ENCODE measurements at regions not wholly inside any gene's neighbourhood (a gene's known extent, or its start where the extent isn't known, plus 50 kb on each side); places are given as distances from the start of the nearest gene placed in this dataset.

DNA sequence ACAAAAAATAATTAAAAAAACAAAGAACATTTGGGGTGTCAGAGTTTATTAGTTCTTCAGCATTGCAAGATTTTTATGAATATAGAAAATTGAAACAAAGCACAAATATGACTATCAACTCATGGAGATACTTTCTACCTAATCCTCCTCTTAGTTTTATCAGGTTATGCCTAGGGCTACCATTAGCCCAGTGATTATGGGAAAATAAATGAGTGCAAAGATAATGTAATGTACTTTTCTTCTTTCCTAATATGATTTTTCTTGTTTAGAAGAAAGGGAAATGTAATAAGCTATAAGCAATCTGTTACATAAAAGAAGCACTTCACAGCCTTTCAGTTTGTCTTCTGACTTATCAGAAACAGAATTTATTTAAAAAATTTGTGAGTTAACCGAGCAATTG, 676.8 kb downstream of the SORCS1 start:
- peaks cover 0 to 3% of the 10 kb centered on the region in 2 donors for H3K9me3 ChIP-seq (ENCODE audit: control insufficient read depth in 2 of 2, insufficient read depth in 1 of 2, low read depth in 1 of 2, low read length in 1 of 2)
- no peaks in the 10 kb centered on the region for H3K4me1 ChIP-seq (ENCODE audit: control insufficient read depth in 3 of 3, insufficient read depth in 2 of 3, low read depth in 1 of 3, low read length in 2 of 3)
- no peak overlapping the region for H3K27ac ChIP-seq (ENCODE audit: low read depth in 1 of 3, low read length in 2 of 3)
- no peak for DNase-seq
- no peaks in the 10 kb centered on the region for H3K36me3 ChIP-seq (ENCODE audit: control insufficient read depth in 3 of 3, insufficient read depth in 2 of 3, low read depth in 1 of 3, low read length in 3 of 3)
- FAIRE-seq, result no peak
- no peak overlapping the region for H3K4me3 ChIP-seq (ENCODE audit: low read depth in 1 of 3, low read length in 3 of 3)
- H3K27me3 ChIP-seq (ENCODE audit: control insufficient read depth in 3 of 3, insufficient read depth in 3 of 3, low read length in 3 of 3), result no peaks in the 10 kb centered on the region
- WGBS, 3 donors, result 57 to 65% (median 63%) methylated on average over 1 of the region's 1 CpG

DNA sequence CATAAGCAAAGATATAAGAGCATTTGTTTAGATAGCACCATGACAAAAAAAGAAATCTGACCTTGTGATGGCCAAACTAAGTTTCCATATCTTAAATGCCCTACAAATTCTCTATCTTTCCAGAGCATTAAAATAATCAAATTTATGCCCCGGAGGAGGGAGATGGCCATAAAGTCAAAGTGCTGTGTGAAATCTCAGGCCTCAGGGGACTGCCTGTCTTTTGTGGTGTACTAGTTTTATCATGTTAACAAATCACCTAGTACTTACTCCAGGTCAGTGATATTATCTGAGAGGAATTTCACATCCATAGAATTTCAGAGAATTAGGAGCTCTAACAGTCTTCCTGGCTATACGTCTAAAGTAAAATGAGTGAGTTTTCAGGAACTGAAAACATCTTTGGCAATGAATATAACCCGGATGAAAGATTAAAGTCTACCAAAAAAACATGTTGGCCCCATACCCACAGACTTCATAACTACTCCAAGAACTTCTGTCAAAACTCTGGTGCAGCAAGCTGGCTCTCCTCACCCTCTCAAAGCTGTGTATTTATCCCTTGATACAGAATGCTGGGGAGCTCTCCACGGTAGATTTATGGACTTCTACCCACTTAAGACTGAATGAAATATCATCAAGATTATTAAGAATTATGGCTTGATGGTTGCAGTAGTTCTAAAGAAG, 682.8 kb downstream of the SORCS1 start:
- DNase-seq, result no peak
- 60 to 63% (median 61%) methylated on average over 4 of the region's 4 CpGs for WGBS, 3 donors
- Histone ChIP-seq H3K9me3 (ENCODE audit: control insufficient read depth in 2 of 2, insufficient read depth in 1 of 2, low read depth in 1 of 2, low read length in 1 of 2) (no peaks in the 10 kb centered on the region), H3K27ac (ENCODE audit: low read depth in 1 of 3, low read length in 2 of 3) (no peak overlapping the region), H3K36me3 (ENCODE audit: control insufficient read depth in 3 of 3, insufficient read depth in 2 of 3, low read depth in 1 of 3, low read length in 3 of 3) (no peaks in the 10 kb centered on the region), H3K4me1 (ENCODE audit: control insufficient read depth in 3 of 3, insufficient read depth in 2 of 3, low read depth in 1 of 3, low read length in 2 of 3) (no peaks in the 10 kb centered on the region), H3K4me3 (ENCODE audit: low read depth in 1 of 3, low read length in 3 of 3) (no peak overlapping the region), H3K27me3 (ENCODE audit: control insufficient read depth in 3 of 3, insufficient read depth in 3 of 3, low read length in 3 of 3) (no peaks in the 10 kb centered on the region)
- FAIRE-seq, result no peak

DNA sequence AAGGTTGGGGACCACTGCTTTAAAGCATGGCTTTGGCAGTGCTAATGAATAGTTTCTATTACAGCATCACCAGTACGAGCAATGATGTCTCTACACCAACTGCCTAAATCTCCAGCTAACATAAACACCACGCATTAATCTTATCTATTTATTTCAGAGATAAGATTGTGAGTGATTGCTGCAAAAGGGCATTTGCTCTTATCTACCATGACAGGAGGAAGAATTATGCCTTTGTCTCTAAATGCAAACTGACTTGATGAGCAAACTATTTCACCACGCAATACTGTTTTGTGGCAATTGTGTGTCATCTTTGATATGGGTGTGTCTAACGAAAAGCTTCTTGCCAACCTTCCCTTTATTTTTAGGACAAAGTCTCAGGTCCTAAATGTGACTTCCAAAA, 684.9 kb downstream of the SORCS1 start:
- Histone ChIP-seq H3K9me3 (ENCODE audit: control insufficient read depth in 2 of 2, insufficient read depth in 1 of 2, low read depth in 1 of 2, low read length in 1 of 2) (no peaks in the 10 kb centered on the region), H3K4me3 (ENCODE audit: low read depth in 1 of 3, low read length in 3 of 3) (no peak overlapping the region), H3K27ac (ENCODE audit: low read depth in 1 of 3, low read length in 2 of 3) (no peak overlapping the region), H3K27me3 (ENCODE audit: control insufficient read depth in 3 of 3, insufficient read depth in 3 of 3, low read length in 3 of 3) (no peaks in the 10 kb centered on the region), H3K4me1 (ENCODE audit: control insufficient read depth in 3 of 3, insufficient read depth in 2 of 3, low read depth in 1 of 3, low read length in 2 of 3) (no peaks in the 10 kb centered on the region), H3K36me3 (ENCODE audit: control insufficient read depth in 3 of 3, insufficient read depth in 2 of 3, low read depth in 1 of 3, low read length in 3 of 3) (no peaks in the 10 kb centered on the region)
- DNase-seq (no peak), FAIRE-seq (no peak)
- 33 to 51% (median 49%) methylated on average over 4 of the region's 4 CpGs for WGBS, 3 donors

DNA sequence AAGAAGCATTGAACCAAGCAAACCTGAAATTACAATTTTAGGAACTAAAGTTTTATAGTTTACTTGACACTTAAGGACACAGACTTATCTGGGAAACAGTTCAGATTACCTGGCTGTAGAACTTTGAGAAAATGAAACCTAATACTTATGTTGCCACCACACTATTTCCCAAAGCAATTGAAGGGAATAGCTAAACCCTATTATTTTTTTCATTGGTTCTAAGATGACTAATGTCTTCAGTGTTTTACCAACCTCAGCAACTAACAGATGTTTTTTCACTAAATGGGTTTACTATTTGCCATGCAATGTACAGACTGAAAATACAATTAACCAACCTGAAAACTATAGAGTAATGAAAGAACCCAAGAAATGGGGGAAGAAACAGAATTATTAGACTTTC, 689.6 kb downstream of the SORCS1 start:
- Histone ChIP-seq H3K4me3 (ENCODE audit: low read depth in 1 of 3, low read length in 3 of 3) (no peak overlapping the region), H3K9me3 (ENCODE audit: control insufficient read depth in 2 of 2, insufficient read depth in 1 of 2, low read depth in 1 of 2, low read length in 1 of 2) (no peaks in the 10 kb centered on the region), H3K27ac (ENCODE audit: low read depth in 1 of 3, low read length in 2 of 3) (no peak overlapping the region), H3K36me3 (ENCODE audit: control insufficient read depth in 3 of 3, insufficient read depth in 2 of 3, low read depth in 1 of 3, low read length in 3 of 3) (no peaks in the 10 kb centered on the region), H3K27me3 (ENCODE audit: control insufficient read depth in 3 of 3, insufficient read depth in 3 of 3, low read length in 3 of 3) (no peaks in the 10 kb centered on the region), H3K4me1 (ENCODE audit: control insufficient read depth in 3 of 3, insufficient read depth in 2 of 3, low read depth in 1 of 3, low read length in 2 of 3) (no peaks in the 10 kb centered on the region)
- no peak for DNase-seq
- FAIRE-seq, result no peak

DNA sequence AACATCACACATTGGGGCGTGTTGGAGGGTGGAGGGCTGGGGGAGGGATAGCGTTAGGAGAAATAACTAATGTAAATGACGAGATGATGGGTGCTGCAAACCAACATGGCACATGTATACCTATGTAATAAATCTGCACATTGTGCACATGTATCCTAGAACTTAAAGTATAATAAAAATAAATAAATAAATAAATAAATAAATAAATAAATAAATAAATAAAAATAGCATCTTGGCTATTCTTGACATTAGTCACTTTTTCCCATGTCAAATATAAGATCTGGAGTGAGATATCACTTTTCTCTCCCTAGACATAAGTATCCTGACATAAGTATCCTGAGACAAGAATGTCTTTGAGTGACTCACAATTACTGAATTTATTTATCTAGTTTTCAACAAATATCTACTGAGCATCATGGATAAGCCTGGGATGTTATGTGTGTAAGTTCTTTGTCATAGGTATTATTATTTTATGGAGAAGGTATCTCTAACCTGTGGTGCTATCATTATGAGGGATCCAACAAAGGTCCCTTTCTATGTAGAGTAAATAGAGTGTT, 691.3 kb downstream of the SORCS1 start:
- Histone ChIP-seq H3K4me3 (ENCODE audit: low read depth in 1 of 3, low read length in 3 of 3) (no peak overlapping the region), H3K36me3 (ENCODE audit: control insufficient read depth in 3 of 3, insufficient read depth in 2 of 3, low read depth in 1 of 3, low read length in 3 of 3) (no peaks in the 10 kb centered on the region), H3K4me1 (ENCODE audit: control insufficient read depth in 3 of 3, insufficient read depth in 2 of 3, low read depth in 1 of 3, low read length in 2 of 3) (no peaks in the 10 kb centered on the region), H3K9me3 (ENCODE audit: control insufficient read depth in 2 of 2, insufficient read depth in 1 of 2, low read depth in 1 of 2, low read length in 1 of 2) (no peaks in the 10 kb centered on the region), H3K27ac (ENCODE audit: low read depth in 1 of 3, low read length in 2 of 3) (no peak overlapping the region), H3K27me3 (ENCODE audit: control insufficient read depth in 3 of 3, insufficient read depth in 3 of 3, low read length in 3 of 3) (no peaks in the 10 kb centered on the region)
- FAIRE-seq, result no peak
- WGBS, 3 donors, result 81 to 92% (median 91%) methylated on average over 3 of the region's 3 CpGs
- no peak for DNase-seq

DNA sequence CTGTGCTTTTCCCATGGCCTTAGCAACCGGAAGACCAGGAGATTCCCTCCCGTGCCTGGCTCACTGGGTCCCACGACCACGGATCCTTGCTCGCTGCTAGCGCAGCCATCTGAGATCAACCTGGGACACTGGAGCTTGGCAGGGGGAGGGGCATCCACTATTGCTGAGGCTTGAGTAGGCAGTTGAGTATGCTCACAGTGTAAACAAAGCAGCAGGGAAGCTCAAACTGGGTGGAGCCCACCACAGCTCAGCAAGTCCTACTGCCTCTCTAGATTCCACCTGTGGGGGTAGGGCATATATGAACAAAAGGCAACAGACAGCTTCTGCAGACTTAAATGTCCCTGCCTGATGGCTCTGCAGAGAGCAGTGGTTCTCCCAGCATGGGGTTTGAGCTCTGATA, 697.0 kb downstream of the SORCS1 start:
- no peak for DNase-seq
- no peaks in the 10 kb centered on the region for H3K36me3 ChIP-seq (ENCODE audit: control insufficient read depth in 3 of 3, insufficient read depth in 2 of 3, low read depth in 1 of 3, low read length in 3 of 3)
- no peak overlapping the region for H3K4me3 ChIP-seq (ENCODE audit: low read depth in 1 of 3, low read length in 3 of 3)
- H3K9me3 ChIP-seq (ENCODE audit: control insufficient read depth in 2 of 2, insufficient read depth in 1 of 2, low read depth in 1 of 2, low read length in 1 of 2), result peaks cover 0 to 5% of the 10 kb centered on the region in 2 donors
- no peak overlapping the region for H3K27ac ChIP-seq (ENCODE audit: low read depth in 1 of 3, low read length in 2 of 3)
- no peaks in the 10 kb centered on the region for H3K4me1 ChIP-seq (ENCODE audit: control insufficient read depth in 3 of 3, insufficient read depth in 2 of 3, low read depth in 1 of 3, low read length in 2 of 3)
- no peak for FAIRE-seq
- no peaks in the 10 kb centered on the region for H3K27me3 ChIP-seq (ENCODE audit: control insufficient read depth in 3 of 3, insufficient read depth in 3 of 3, low read length in 3 of 3)
- 88 to 91% (median 89%) methylated on average over 6 of the region's 6 CpGs for WGBS, 3 donors

DNA sequence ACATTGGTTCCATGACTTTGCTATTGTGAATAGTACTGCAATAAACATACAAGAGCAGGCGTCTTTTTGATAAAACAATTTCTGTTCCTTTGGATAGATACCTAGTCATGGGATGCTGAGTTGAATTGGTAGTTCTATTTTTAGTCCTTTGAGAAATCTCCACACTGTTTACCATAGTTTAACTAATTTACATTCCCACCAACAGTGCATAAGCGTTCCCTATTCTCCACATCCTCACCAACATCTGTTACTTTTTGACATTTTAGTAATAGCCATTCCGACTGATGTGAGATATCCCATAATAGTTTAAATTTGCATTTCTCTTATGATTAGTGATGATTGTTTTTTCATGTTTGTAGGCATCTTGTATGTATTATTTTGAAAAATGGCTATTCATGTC, 707.0 kb downstream of the SORCS1 start:
- WGBS, 3 donors, result 76 to 82% (median 79%) methylated on average over 3 of the region's 3 CpGs
- no peaks in the 10 kb centered on the region for H3K27me3 ChIP-seq (ENCODE audit: control insufficient read depth in 3 of 3, insufficient read depth in 3 of 3, low read length in 3 of 3)
- H3K4me3 ChIP-seq (ENCODE audit: low read depth in 1 of 3, low read length in 3 of 3), result no peak overlapping the region
- no peak for DNase-seq
- no peaks in the 10 kb centered on the region for H3K9me3 ChIP-seq (ENCODE audit: control insufficient read depth in 2 of 2, insufficient read depth in 1 of 2, low read depth in 1 of 2, low read length in 1 of 2)
- no peaks in the 10 kb centered on the region for H3K4me1 ChIP-seq (ENCODE audit: control insufficient read depth in 3 of 3, insufficient read depth in 2 of 3, low read depth in 1 of 3, low read length in 2 of 3)
- no peak overlapping the region for H3K27ac ChIP-seq (ENCODE audit: low read depth in 1 of 3, low read length in 2 of 3)
- no peaks in the 10 kb centered on the region for H3K36me3 ChIP-seq (ENCODE audit: control insufficient read depth in 3 of 3, insufficient read depth in 2 of 3, low read depth in 1 of 3, low read length in 3 of 3)
- FAIRE-seq, result no peak

DNA sequence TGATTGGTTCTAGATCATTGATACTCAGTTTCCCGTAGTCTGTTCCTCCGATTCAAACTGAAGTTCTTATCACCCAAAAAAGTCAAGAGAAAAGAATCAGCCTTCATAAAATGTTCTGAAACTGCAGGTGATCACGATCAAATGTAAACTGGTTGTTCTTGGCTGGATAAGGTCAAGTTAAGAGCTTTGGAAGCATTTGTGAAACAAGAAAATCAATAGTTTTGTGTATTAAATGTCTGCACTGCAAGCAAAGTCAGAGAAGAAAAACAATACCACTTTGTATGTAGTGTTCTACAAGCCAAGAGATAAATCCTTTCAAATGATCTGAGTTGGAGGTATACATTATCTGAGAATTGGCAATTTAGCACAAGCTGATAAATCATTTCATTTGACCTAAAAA, 710.3 kb downstream of the SORCS1 start:
- FAIRE-seq, result no peak
- 59 to 71% (median 63%) methylated on average over 3 of the region's 3 CpGs for WGBS, 3 donors

DNA sequence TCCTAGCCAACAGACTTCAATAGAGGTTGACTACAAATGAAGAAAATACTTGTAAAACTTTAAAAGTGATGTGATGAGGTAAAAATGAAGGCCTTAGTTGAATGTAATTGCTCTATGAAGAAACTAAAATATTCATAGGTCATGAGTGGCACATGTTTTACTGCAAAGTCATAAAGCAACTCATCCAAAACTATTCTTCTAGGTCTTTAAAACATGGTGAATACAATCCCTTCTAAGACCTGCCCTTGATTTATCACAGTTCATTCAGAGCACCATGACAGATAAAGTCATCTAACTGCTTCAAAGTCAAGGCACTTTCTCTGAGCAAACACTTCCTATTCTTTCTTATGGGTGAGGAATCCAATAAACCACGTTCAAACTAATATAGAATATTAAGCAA, 713.5 kb downstream of the SORCS1 start:
- H3K4me3 ChIP-seq (ENCODE audit: low read depth in 1 of 3, low read length in 3 of 3), result no peak overlapping the region
- H3K36me3 ChIP-seq (ENCODE audit: control insufficient read depth in 3 of 3, insufficient read depth in 2 of 3, low read depth in 1 of 3, low read length in 3 of 3), result no peaks in the 10 kb centered on the region
- FAIRE-seq, result no peak
- no peak overlapping the region for H3K27ac ChIP-seq (ENCODE audit: low read depth in 1 of 3, low read length in 2 of 3)
- H3K27me3 ChIP-seq (ENCODE audit: control insufficient read depth in 3 of 3, insufficient read depth in 3 of 3, low read length in 3 of 3), result no peaks in the 10 kb centered on the region
- H3K4me1 ChIP-seq (ENCODE audit: control insufficient read depth in 3 of 3, insufficient read depth in 2 of 3, low read depth in 1 of 3, low read length in 2 of 3), result no peaks in the 10 kb centered on the region
- WGBS, 3 donors, result 27 to 47% (median 33%) methylated on average over 1 of the region's 1 CpG
- DNase-seq, result no peak
- no peaks in the 10 kb centered on the region for H3K9me3 ChIP-seq (ENCODE audit: control insufficient read depth in 2 of 2, insufficient read depth in 1 of 2, low read depth in 1 of 2, low read length in 1 of 2)

More for the DNA sequence above, 710.3 kb downstream of the SORCS1 start:
- no peaks in the 10 kb centered on the region for H3K36me3 ChIP-seq (ENCODE audit: control insufficient read depth in 3 of 3, insufficient read depth in 2 of 3, low read depth in 1 of 3, low read length in 3 of 3)
- no peaks in the 10 kb centered on the region for H3K9me3 ChIP-seq (ENCODE audit: control insufficient read depth in 2 of 2, insufficient read depth in 1 of 2, low read depth in 1 of 2, low read length in 1 of 2)
- no peak overlapping the region for H3K27ac ChIP-seq (ENCODE audit: low read depth in 1 of 3, low read length in 2 of 3)
- no peak for DNase-seq
- no peak overlapping the region for H3K4me3 ChIP-seq (ENCODE audit: low read depth in 1 of 3, low read length in 3 of 3)
- no peaks in the 10 kb centered on the region for H3K27me3 ChIP-seq (ENCODE audit: control insufficient read depth in 3 of 3, insufficient read depth in 3 of 3, low read length in 3 of 3)
- no peaks in the 10 kb centered on the region for H3K4me1 ChIP-seq (ENCODE audit: control insufficient read depth in 3 of 3, insufficient read depth in 2 of 3, low read depth in 1 of 3, low read length in 2 of 3)
